ENCODE measurements at regions not wholly inside any gene's neighbourhood (a gene's known extent, or its start where the extent isn't known, plus 50 kb on each side); places are given as distances from the start of the nearest gene placed in this dataset.
A peak's percentile ranks its signal among the peaks of the same experiment; 100 is the strongest.

- no peaks in the 10 kb centered on the region for H3K36me3 Mint-ChIP-seq (ENCODE audit: unreplicated experiment)
- no peak for DNase-seq (ENCODE audit: extremely low spot score, unreplicated experiment)
- H3K4me3 Mint-ChIP-seq (ENCODE audit: unreplicated experiment), result no peak overlapping the region
- H3K27me3 Mint-ChIP-seq (ENCODE audit: unreplicated experiment), result peaks cover 9% of the 10 kb centered on the region
- no peak for TF ChIP-seq CTCF (IDR thresholded peaks at IDR 0.05)
- H3K4me1 Mint-ChIP-seq (ENCODE audit: unreplicated experiment), result no peaks in the 10 kb centered on the region
- H3K9me3 Mint-ChIP-seq (ENCODE audit: unreplicated experiment), result no peaks in the 10 kb centered on the region
- no peak overlapping the region for H3K27ac Mint-ChIP-seq (ENCODE audit: unreplicated experiment)
Observed at GRCh38 chr2:64323197-64323596, 130.8 kb upstream of the LGALSL start.

- no peaks in the 10 kb centered on the region for H3K9me3 Mint-ChIP-seq (ENCODE audit: unreplicated experiment)
- no peak overlapping the region for H3K27ac Mint-ChIP-seq (ENCODE audit: unreplicated experiment)
- no peak for DNase-seq (ENCODE audit: extremely low spot score, unreplicated experiment)
- H3K36me3 Mint-ChIP-seq (ENCODE audit: unreplicated experiment), result no peaks in the 10 kb centered on the region
- H3K4me1 Mint-ChIP-seq (ENCODE audit: unreplicated experiment), result peaks cover 4% of the 10 kb centered on the region
- H3K4me3 Mint-ChIP-seq (ENCODE audit: unreplicated experiment), result no peak overlapping the region
- no peak for TF ChIP-seq CTCF (IDR thresholded peaks at IDR 0.05)
- peaks cover 7% of the 10 kb centered on the region for H3K27me3 Mint-ChIP-seq (ENCODE audit: unreplicated experiment)
Observed at GRCh38 chr2:64324746-64325410, 129.1 kb upstream of the LGALSL start.

- Mint-ChIP-seq H3K4me3 (ENCODE audit: unreplicated experiment) (no peak overlapping the region), H3K27ac (ENCODE audit: unreplicated experiment) (no peak overlapping the region), H3K27me3 (ENCODE audit: unreplicated experiment) (peaks cover 7% of the 10 kb centered on the region), H3K36me3 (ENCODE audit: unreplicated experiment) (no peaks in the 10 kb centered on the region), H3K4me1 (ENCODE audit: unreplicated experiment) (peaks cover 10% of the 10 kb centered on the region), H3K9me3 (ENCODE audit: unreplicated experiment) (no peaks in the 10 kb centered on the region)
- no peak for DNase-seq (ENCODE audit: extremely low spot score, unreplicated experiment)
- no peak for TF ChIP-seq CTCF (IDR thresholded peaks at IDR 0.05)
Observed at GRCh38 chr2:64325477-64325851, 128.5 kb upstream of the LGALSL start.

GRCh38 chr2:64325852-64326577 lies 127.9 kb upstream of the LGALSL start:
- Mint-ChIP-seq H3K4me1 (ENCODE audit: unreplicated experiment) (peaks cover 15% of the 10 kb centered on the region), H3K4me3 (ENCODE audit: unreplicated experiment) (no peak overlapping the region), H3K27me3 (ENCODE audit: unreplicated experiment) (peaks cover 7% of the 10 kb centered on the region), H3K9me3 (ENCODE audit: unreplicated experiment) (no peaks in the 10 kb centered on the region), H3K36me3 (ENCODE audit: unreplicated experiment) (no peaks in the 10 kb centered on the region), H3K27ac (ENCODE audit: unreplicated experiment) (no peak overlapping the region)
- DNase-seq (ENCODE audit: extremely low spot score, unreplicated experiment), result no peak
- TF ChIP-seq CTCF (IDR thresholded peaks at IDR 0.05), result no peak

- no peak for TF ChIP-seq CTCF (IDR thresholded peaks at IDR 0.05)
- Mint-ChIP-seq H3K9me3 (ENCODE audit: unreplicated experiment) (no peaks in the 10 kb centered on the region), H3K36me3 (ENCODE audit: unreplicated experiment) (no peaks in the 10 kb centered on the region), H3K4me1 (ENCODE audit: unreplicated experiment) (peaks cover 20% of the 10 kb centered on the region), H3K4me3 (ENCODE audit: unreplicated experiment) (no peak overlapping the region), H3K27ac (ENCODE audit: unreplicated experiment) (no peak overlapping the region), H3K27me3 (ENCODE audit: unreplicated experiment) (peaks cover 7% of the 10 kb centered on the region)
- peak; percentile 48 for DNase-seq (ENCODE audit: extremely low spot score, unreplicated experiment)
Observed at GRCh38 chr2:64326578-64327050, 127.3 kb upstream of the LGALSL start.
